ENCODE measurements at regions not wholly inside any gene's neighbourhood (a gene's known extent, or its start where the extent isn't known, plus 50 kb on each side); places are given as distances from the start of the nearest gene placed in this dataset.

DNA sequence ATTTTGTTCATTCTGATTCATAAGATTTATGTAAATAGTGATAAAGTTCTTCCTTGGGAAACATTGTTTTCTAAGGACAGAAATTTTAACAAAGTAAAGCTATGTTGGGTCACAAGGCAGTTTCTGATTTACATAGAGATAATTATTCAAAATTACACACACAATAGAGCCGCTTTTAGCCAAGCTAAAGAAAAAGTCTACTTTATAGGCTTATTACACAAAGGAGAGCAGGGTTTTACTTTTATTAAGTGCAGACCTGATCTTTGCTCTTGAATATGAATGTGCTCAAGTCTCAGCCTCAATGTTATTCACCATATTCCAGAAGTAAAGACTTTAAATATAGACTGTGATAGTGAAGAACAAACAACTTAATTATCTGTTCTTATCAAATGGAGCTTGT is 787.8 kb upstream of the LINC00305 start:
- TF ChIP-seq POLR2AphosphoS5 (IDR thresholded peaks at IDR 0.05) (no peak), POLR2A (IDR thresholded peaks at IDR 0.05) (no peak)
